ENCODE measurements at regions not wholly inside any gene's neighbourhood (a gene's known extent, or its start where the extent isn't known, plus 50 kb on each side); places are given as distances from the start of the nearest gene placed in this dataset.

DNA sequence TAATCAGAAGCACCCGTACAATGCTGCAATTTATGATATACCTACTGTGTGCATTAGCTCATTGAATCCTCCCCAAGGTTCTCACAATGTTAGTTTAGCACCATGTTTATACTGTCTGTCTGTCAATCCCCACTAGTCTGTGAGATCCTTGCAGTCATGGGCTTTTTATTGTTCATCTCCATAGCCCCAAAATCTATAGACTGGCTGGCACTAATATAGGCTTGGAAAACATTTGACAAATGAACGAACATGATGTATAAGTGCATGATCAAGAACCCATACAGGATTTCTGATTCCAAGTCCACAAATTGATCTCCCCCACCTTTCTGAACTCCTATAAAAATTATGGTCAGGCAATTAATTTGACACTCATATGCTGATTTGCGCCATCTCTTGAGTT, 290.0 kb downstream of the OMA1 start:
- TF ChIP-seq CSDC2 (CRISPR knock-in tag; IDR thresholded peaks at IDR 0.05) (no peak), CREB5 (CRISPR knock-in tag; IDR thresholded peaks at IDR 0.05; ENCODE audit: low read depth) (no peak), ZNF70 (CRISPR knock-in tag; IDR thresholded peaks at IDR 0.05) (no peak), ZC3H10 (CRISPR knock-in tag; IDR thresholded peaks at IDR 0.05) (no peak), BACH2 (CRISPR knock-in tag; IDR thresholded peaks at IDR 0.05; ENCODE audit: borderline replicate concordance) (no peak), PPARA (CRISPR knock-in tag; IDR thresholded peaks at IDR 0.05; ENCODE audit: borderline replicate concordance) (no peak), SNAI2 (CRISPR knock-in tag; IDR thresholded peaks at IDR 0.05) (no peak), ZFP3 (CRISPR knock-in tag; IDR thresholded peaks at IDR 0.05) (no peak), ARNTL (CRISPR knock-in tag; IDR thresholded peaks at IDR 0.05; ENCODE audit: borderline replicate concordance, low read depth) (no peak), PATZ1 (CRISPR knock-in tag; IDR thresholded peaks at IDR 0.05; ENCODE audit: borderline replicate concordance) (no peak)
- ATAC-seq, result no peak

GRCh38 chr1:58256041-58256440, 290.5 kb downstream of the OMA1 start:
- no peak for TF ChIP-seq PATZ1 (CRISPR knock-in tag; IDR thresholded peaks at IDR 0.05; ENCODE audit: borderline replicate concordance)
- no peak for TF ChIP-seq POU6F1 (CRISPR knock-in tag; IDR thresholded peaks at IDR 0.05; ENCODE audit: borderline replicate concordance, low read depth)
- TF ChIP-seq TOX (CRISPR knock-in tag; IDR thresholded peaks at IDR 0.05; ENCODE audit: borderline replicate concordance), result no peak
- TF ChIP-seq ZNF8 (CRISPR knock-in tag; IDR thresholded peaks at IDR 0.05), result no peak
- TF ChIP-seq ZFP3 (CRISPR knock-in tag; IDR thresholded peaks at IDR 0.05), result no peak
- TF ChIP-seq GLIS3 (CRISPR knock-in tag; IDR thresholded peaks at IDR 0.05), result no peak
- no peak for TF ChIP-seq ESRRG (CRISPR knock-in tag; IDR thresholded peaks at IDR 0.05)
- TF ChIP-seq OSR1 (CRISPR knock-in tag; IDR thresholded peaks at IDR 0.05), result no peak
- TF ChIP-seq, protein P1, sequence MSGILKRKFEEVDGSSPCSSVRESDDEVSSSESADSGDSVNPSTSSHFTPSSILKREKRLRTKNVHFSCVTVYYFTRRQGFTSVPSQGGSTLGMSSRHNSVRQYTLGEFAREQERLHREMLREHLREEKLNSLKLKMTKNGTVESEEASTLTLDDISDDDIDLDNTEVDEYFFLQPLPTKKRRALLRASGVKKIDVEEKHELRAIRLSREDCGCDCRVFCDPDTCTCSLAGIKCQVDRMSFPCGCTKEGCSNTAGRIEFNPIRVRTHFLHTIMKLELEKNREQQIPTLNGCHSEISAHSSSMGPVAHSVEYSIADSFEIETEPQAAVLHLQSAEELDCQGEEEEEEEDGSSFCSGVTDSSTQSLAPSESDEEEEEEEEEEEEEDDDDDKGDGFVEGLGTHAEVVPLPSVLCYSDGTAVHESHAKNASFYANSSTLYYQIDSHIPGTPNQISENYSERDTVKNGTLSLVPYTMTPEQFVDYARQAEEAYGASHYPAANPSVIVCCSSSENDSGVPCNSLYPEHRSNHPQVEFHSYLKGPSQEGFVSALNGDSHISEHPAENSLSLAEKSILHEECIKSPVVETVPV (CRISPR knock-in tag; IDR thresholded peaks at IDR 0.05), result no peak
- ATAC-seq, result no peak

GRCh38 chr1:58255192-58255591, 291.3 kb downstream of the OMA1 start:
- no peak for TF ChIP-seq TCF4 (CRISPR knock-in tag; IDR thresholded peaks at IDR 0.05; ENCODE audit: borderline replicate concordance)
- TF ChIP-seq ZNF70 (CRISPR knock-in tag; IDR thresholded peaks at IDR 0.05), result no peak
- no peak for TF ChIP-seq OSR1 (CRISPR knock-in tag; IDR thresholded peaks at IDR 0.05)
- no peak for TF ChIP-seq CREB5 (CRISPR knock-in tag; IDR thresholded peaks at IDR 0.05; ENCODE audit: low read depth)
- TF ChIP-seq ZNF565 (CRISPR knock-in tag; conservative IDR thresholded peaks at IDR 0.05; ENCODE audit: low read depth), result no peak
- no peak for TF ChIP-seq BACH2 (CRISPR knock-in tag; IDR thresholded peaks at IDR 0.05; ENCODE audit: borderline replicate concordance)
- TF ChIP-seq SNAI2 (CRISPR knock-in tag; IDR thresholded peaks at IDR 0.05), result no peak
- ATAC-seq, result no peak
